Loucy (cell line): ENCODE measurements at regions not wholly inside any gene's neighbourhood (a gene's known extent, or its start where the extent isn't known, plus 50 kb on each side); places are given as distances from the start of the nearest gene placed in this dataset.

Source experiments
- H2AFZ ChIP-seq: fragments of 200-600 bp; sonication (generic); 2 replicates; pipeline ENCODE4 v1.6.0; 2016; ENCODE audit warnings: antibody characterized with exemption, mild to moderate bottlenecking, low read length, moderate library complexity
- H3F3A ChIP-seq: fragments of 200-600 bp; 2 replicates; pipeline ENCODE4 v1.6.0; 2016; ENCODE audit warnings: antibody characterized with exemption, low read depth, mild to moderate bottlenecking
- H3K27me3 ChIP-seq: fragments of 200-600 bp; sonication (generic); 2 replicates; pipeline ENCODE4 v1.6.1; 2014; ENCODE audit warnings: low read length, mild to moderate bottlenecking; ENCODE audit not compliant: insufficient read depth, poor library complexity, severe bottlenecking
- H3K36me3 ChIP-seq: fragments of 200-600 bp; sonication (generic); 2 replicates; pipeline ENCODE4 v1.6.1; 2016; ENCODE audit warnings: low read length; ENCODE audit not compliant: insufficient read depth
- H3K4me1 ChIP-seq: fragments of 200-600 bp; sonication (generic); 2 replicates; pipeline ENCODE4 v1.5.1; 2014; ENCODE audit warnings: low read length, mild to moderate bottlenecking; ENCODE audit not compliant: insufficient read depth, poor library complexity, severe bottlenecking
- H3K4me2 ChIP-seq: fragments of 200-600 bp; sonication (generic); 2 replicates; pipeline ENCODE4 v1.6.0; 2014; ENCODE audit warnings: antibody characterized with exemption, low read length, low read depth, mild to moderate bottlenecking; ENCODE audit not compliant: poor library complexity, severe bottlenecking
- H3K4me3 ChIP-seq: fragments of 200-600 bp; sonication (generic); 2 replicates; pipeline ENCODE4 v1.5.1; 2014; ENCODE audit warnings: low read length, mild to moderate bottlenecking, mixed read lengths; ENCODE audit not compliant: poor library complexity, severe bottlenecking
- H3K79me2 ChIP-seq: fragments of 200-600 bp; sonication (generic); 2 replicates; pipeline ENCODE4 v1.6.1; 2014; ENCODE audit warnings: low read length; ENCODE audit not compliant: insufficient read depth
- H3K9ac ChIP-seq: fragments of 200-600 bp; sonication (generic); 2 replicates; pipeline ENCODE4 v1.6.0; 2014; ENCODE audit warnings: mild to moderate bottlenecking, low read depth, low read length, moderate library complexity; ENCODE audit not compliant: poor library complexity, severe bottlenecking
- H3K9me2 ChIP-seq: fragments of 200-600 bp; sonication (generic); replicated peaks from 2 replicates; pipeline ENCODE4 v1.6.1; 2016; ENCODE audit warnings: low read depth, low read length, mixed read lengths
- H3K9me3 ChIP-seq: fragments of 200-600 bp; sonication (generic); 2 replicates; pipeline ENCODE4 v1.6.1; 2014; ENCODE audit warnings: mild to moderate bottlenecking, antibody characterized with exemption, low read length, low read depth; ENCODE audit not compliant: insufficient read depth
- H4K20me1 ChIP-seq: fragments of 200-600 bp; sonication (generic); 2 replicates; pipeline ENCODE4 v1.6.0; 2014; ENCODE audit warnings: antibody characterized with exemption, low read length, mild to moderate bottlenecking; ENCODE audit not compliant: insufficient read depth, poor library complexity, severe bottlenecking
- EZH2phosphoT487 ChIP-seq: fragments of 200-600 bp; IDR thresholded peaks from 2 replicates; pipeline ENCODE4 v1.6.1; 2018; ENCODE audit warnings: antibody characterized with exemption, mild to moderate bottlenecking, moderate library complexity, borderline replicate concordance
- TF ChIP-seq, protein P1 (sequence below): fragments of 200-600 bp; sonication (generic); conservative IDR thresholded peaks from 2 replicates; pipeline ENCODE4 v1.5.1; 2014; ENCODE audit warnings: mild to moderate bottlenecking, antibody characterized with exemption, low read length

DNA sequence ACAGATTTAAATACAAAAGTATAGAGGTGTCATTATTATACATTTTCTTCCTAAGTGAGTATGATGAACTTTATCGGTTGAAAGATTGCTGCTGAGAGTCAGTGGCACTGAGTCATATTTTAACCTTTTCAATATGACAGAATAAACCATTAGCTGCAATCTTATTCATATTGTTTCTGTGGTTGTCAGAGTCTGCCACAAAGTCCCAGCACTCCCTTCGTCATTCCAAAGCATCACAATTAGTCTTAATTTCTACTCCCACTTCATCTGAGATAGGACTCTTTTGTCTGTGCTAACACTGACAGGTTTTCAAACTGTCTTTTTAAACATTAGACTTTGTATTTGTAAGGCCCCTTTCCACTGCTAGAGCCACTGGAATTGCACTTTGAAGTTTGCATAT lies 656.9 kb downstream of the MTRR start:
- H3F3A ChIP-seq, result no peaks in the 10 kb centered on the region
- H3K9me2 ChIP-seq, result no peaks in the 10 kb centered on the region

GRCh38 chr5:8528106-8528505 lies 659.2 kb downstream of the MTRR start:
- Histone ChIP-seq H3K36me3 (no peaks in the 10 kb centered on the region), H2AFZ (no peak overlapping the region), H3K4me1 (no peaks in the 10 kb centered on the region), H3K9me3 (no peaks in the 10 kb centered on the region), H3K9me2 (no peaks in the 10 kb centered on the region), H3K27me3 (no peaks in the 10 kb centered on the region), H3K9ac (no peak overlapping the region), H3K79me2 (no peaks in the 10 kb centered on the region), H4K20me1 (no peaks in the 10 kb centered on the region), H3F3A (no peaks in the 10 kb centered on the region), H3K4me3 (no peak overlapping the region), H3K4me2 (no peak overlapping the region)
- TF ChIP-seq, protein P1, sequence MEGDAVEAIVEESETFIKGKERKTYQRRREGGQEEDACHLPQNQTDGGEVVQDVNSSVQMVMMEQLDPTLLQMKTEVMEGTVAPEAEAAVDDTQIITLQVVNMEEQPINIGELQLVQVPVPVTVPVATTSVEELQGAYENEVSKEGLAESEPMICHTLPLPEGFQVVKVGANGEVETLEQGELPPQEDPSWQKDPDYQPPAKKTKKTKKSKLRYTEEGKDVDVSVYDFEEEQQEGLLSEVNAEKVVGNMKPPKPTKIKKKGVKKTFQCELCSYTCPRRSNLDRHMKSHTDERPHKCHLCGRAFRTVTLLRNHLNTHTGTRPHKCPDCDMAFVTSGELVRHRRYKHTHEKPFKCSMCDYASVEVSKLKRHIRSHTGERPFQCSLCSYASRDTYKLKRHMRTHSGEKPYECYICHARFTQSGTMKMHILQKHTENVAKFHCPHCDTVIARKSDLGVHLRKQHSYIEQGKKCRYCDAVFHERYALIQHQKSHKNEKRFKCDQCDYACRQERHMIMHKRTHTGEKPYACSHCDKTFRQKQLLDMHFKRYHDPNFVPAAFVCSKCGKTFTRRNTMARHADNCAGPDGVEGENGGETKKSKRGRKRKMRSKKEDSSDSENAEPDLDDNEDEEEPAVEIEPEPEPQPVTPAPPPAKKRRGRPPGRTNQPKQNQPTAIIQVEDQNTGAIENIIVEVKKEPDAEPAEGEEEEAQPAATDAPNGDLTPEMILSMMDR, result no peak
- TF ChIP-seq EZH2phosphoT487, result no peak

More for the DNA sequence above, 656.9 kb downstream of the MTRR start:
- Histone ChIP-seq H3K9ac (no peak overlapping the region), H3K4me2 (no peak overlapping the region), H3K9me3 (no peaks in the 10 kb centered on the region), H2AFZ (no peak overlapping the region), H3K4me3 (no peak overlapping the region), H3K79me2 (no peaks in the 10 kb centered on the region), H4K20me1 (no peaks in the 10 kb centered on the region), H3K27me3 (no peaks in the 10 kb centered on the region), H3K36me3 (no peaks in the 10 kb centered on the region), H3K4me1 (no peaks in the 10 kb centered on the region)
- TF ChIP-seq, protein P1, result no peak
- TF ChIP-seq EZH2phosphoT487, result no peak

GRCh38 chr5:8538821-8539220 lies 669.9 kb downstream of the MTRR start:
- no peak for TF ChIP-seq EZH2phosphoT487
- TF ChIP-seq, protein P1, result no peak
- H3K27me3 ChIP-seq, result no peaks in the 10 kb centered on the region
- H3K4me2 ChIP-seq, result no peak overlapping the region

More at GRCh38 chr5:8538821-8539220, 669.9 kb downstream of the MTRR start:
- Histone ChIP-seq H3K36me3 (no peaks in the 10 kb centered on the region), H3K9me2 (no peaks in the 10 kb centered on the region), H4K20me1 (no peaks in the 10 kb centered on the region), H3K9ac (no peak overlapping the region), H3K79me2 (no peaks in the 10 kb centered on the region), H3K4me1 (no peaks in the 10 kb centered on the region), H2AFZ (no peak overlapping the region), H3K4me3 (no peak overlapping the region), H3K9me3 (no peaks in the 10 kb centered on the region; the same call in 1 of the 2 replicates), H3F3A (no peaks in the 10 kb centered on the region)
